Left ventricle myocardium inferior (tissue), 1 donor: ENCODE measurements at regions not wholly inside any gene's neighbourhood (a gene's known extent, or its start where the extent isn't known, plus 50 kb on each side); places are given as distances from the start of the nearest gene placed in this dataset.

Experiments used
- DNase-seq: peaks from one replicate; pipeline ENCODE4 v3.0.0-alpha.2; 2020
- H3K27ac ChIP-seq: fragments of 200-600 bp; replicated peaks from 2 replicates; pipeline ENCODE4 v1.8.0; 2021
- H3K27me3 ChIP-seq: fragments of 200-600 bp; 2 replicates; pipeline ENCODE4 v1.8.0; 2021; ENCODE audit warnings: low read depth
- H3K36me3 ChIP-seq: fragments of 200-600 bp; 2 replicates; pipeline ENCODE4 v1.8.0; 2021
- H3K4me1 ChIP-seq: fragments of 200-600 bp; 2 replicates; pipeline ENCODE4 v1.8.0; 2021
- H3K4me3 ChIP-seq: fragments of 200-600 bp; 2 replicates; pipeline ENCODE4 v1.8.0; 2021; ENCODE audit warnings: mild to moderate bottlenecking, moderate library complexity
- H3K9me3 ChIP-seq: fragments of 200-600 bp; replicated peaks from 2 replicates; pipeline ENCODE4 v1.8.0; 2021
- CTCF ChIP-seq: fragments of 200-600 bp; IDR thresholded peaks from 2 replicates; pipeline ENCODE4 v1.8.0; 2021; ENCODE audit warnings: antibody characterized with exemption, mild to moderate bottlenecking, borderline replicate concordance
- intact Hi-C: fragments of 100-400 bp; cut with micrococcal nuclease; formaldehyde crosslinking; loops from one replicate; pipeline ENCODE4 v1.11.0; 2022
- donor health status: DM: no; HTN: yes; CAD: no; lungs with severe emphysema.

- no peak for DNase-seq
- Histone ChIP-seq H3K9me3 (no peaks in the 10 kb centered on the region), H3K27me3 (no peaks in the 10 kb centered on the region), H3K4me1 (peaks cover 8% of the 10 kb centered on the region), H3K4me3 (no peak overlapping the region), H3K36me3 (no peaks in the 10 kb centered on the region), H3K27ac (no peak overlapping the region)
- intact Hi-C loops, result no loop called here
- TF ChIP-seq CTCF, result no peak
Measured at GRCh38 chr2:217127744-217128143, 267.9 kb upstream of the TNP1 start.

DNA sequence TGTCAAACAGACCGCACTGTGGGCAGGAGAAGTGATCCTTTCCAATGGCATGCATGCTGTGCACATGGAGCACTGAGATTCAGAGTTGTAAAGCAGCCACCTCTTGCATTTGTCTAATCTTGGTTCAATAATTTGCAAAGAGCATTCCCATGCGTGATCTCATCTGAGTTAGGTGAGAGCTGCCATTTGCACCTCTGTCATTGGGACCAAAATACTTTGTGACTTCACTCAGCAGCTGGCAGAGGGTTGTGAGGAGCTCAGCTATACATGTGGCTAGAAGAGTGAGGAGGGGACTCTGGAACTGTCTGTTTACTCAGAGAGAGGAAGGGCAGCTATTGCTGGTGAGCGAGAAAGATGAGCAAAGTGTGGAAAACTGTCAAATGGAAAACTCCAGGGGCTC lies 265.1 kb upstream of the TNP1 start:
- intact Hi-C loops, result no loop called here
- H3K4me3 ChIP-seq, result no peak overlapping the region
- DNase-seq, result no peak
- H3K9me3 ChIP-seq, result no peaks in the 10 kb centered on the region
- TF ChIP-seq CTCF, result no peak
- peaks cover 8% of the 10 kb centered on the region for H3K4me1 ChIP-seq
- H3K36me3 ChIP-seq, result no peaks in the 10 kb centered on the region
- no peaks in the 10 kb centered on the region for H3K27me3 ChIP-seq
- no peak overlapping the region for H3K27ac ChIP-seq

DNA sequence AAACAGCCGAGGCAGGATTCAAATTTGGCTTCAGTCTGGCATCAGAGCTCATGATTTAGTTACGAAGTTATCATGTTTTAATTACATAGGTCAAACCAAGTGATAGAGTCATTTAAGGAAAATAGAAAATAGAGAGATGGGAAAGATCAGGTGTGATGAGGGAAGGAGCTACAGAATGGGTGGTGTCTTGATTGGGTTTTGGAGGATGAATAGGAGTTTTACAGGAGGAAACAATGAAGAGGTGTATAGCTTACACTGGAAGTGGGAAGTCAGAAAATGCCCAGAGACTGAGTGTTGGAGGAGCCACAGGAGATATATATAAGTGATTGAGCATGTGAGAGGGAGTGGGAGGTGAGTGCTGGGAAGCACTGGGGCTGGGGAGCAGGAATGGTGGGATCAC lies 264.2 kb upstream of the TNP1 start:
- no peak for TF ChIP-seq CTCF

GRCh38 chr2:217121565-217121964 lies 261.7 kb upstream of the TNP1 start:
- Histone ChIP-seq H3K9me3 (no peaks in the 10 kb centered on the region), H3K27me3 (no peaks in the 10 kb centered on the region), H3K4me3 (no peak overlapping the region), H3K27ac (no peak overlapping the region), H3K36me3 (no peaks in the 10 kb centered on the region), H3K4me1 (peaks cover 8% of the 10 kb centered on the region)
- TF ChIP-seq CTCF, result no peak
- no peak for DNase-seq
- intact Hi-C loops, result no loop called here

More for the DNA sequence above, 264.2 kb upstream of the TNP1 start:
- Histone ChIP-seq H3K36me3 (no peaks in the 10 kb centered on the region), H3K27ac (no peak overlapping the region), H3K4me3 (no peak overlapping the region), H3K27me3 (no peaks in the 10 kb centered on the region), H3K9me3 (no peaks in the 10 kb centered on the region), H3K4me1 (peaks cover 8% of the 10 kb centered on the region)
- DNase-seq, result no peak
- intact Hi-C loops, result no loop called here

- Histone ChIP-seq H3K36me3 (no peaks in the 10 kb centered on the region), H3K27me3 (no peaks in the 10 kb centered on the region), H3K4me1 (peaks cover 8% of the 10 kb centered on the region), H3K4me3 (no peak overlapping the region), H3K27ac (no peak overlapping the region), H3K9me3 (no peaks in the 10 kb centered on the region)
- no peak for DNase-seq
- intact Hi-C loops, result no loop called here
- no peak for TF ChIP-seq CTCF
Measured at GRCh38 chr2:217120429-217120828, 260.6 kb upstream of the TNP1 start.
